SK-N-MC (cell line): ENCODE measurements at regions not wholly inside any gene's neighbourhood (a gene's known extent, or its start where the extent isn't known, plus 50 kb on each side); places are given as distances from the start of the nearest gene placed in this dataset.

Source experiments
- EZH2 ChIP-seq: fragments of 200-600 bp; sonication (generic); IDR thresholded peaks from one replicate; pipeline ENCODE4 v1.6.1; 2017; ENCODE audit warnings: antibody characterized with exemption
- POLR2AphosphoS5 ChIP-seq: IDR thresholded peaks from 2 replicates; pipeline ENCODE4 v1.6.1; 2012; ENCODE audit warnings: mild to moderate bottlenecking, low read depth, low read length, borderline replicate concordance

DNA sequence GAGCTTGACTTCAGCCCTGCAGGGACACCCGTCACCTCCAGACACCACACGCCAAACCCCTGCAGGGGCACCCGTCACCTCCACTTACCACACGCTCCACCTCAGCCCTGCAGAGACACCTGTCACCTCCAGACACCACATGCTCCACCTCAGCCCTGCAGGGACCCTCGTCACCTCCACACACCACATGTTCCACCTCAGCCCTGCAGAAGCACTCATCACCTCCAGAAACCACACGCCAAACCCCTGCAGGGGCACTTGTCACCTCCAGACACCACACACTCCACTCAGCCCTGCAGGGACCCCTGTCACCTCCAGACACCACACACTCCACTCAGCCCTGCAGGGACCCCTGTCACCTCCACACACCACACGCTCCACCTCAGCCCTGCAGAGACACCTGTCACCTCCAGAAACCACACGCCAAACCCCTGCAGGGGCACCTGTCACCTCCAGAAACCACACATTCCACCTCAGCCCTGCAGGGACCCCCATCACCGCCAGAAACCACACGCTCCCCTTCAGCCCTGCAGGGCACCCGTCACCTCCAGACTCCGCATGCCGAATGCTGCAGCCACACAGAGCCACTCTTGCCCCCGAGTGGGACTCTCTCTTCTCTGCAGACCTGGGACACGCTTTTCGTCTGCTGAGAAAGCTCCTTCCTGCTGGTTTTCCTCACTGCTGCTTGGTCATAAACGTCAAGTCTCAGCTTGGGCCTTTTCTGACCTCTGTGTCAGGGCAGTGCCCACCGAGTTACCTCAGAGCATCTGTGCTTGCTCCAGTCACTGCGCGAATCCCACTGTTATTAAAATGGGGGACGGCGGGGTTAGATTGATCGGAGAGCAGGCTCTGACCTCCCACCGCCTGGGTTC is 77.5 kb upstream of the SALL3 start:
- TF ChIP-seq EZH2, result no peak
- no peak for TF ChIP-seq POLR2AphosphoS5
